ENCODE measurements at regions not wholly inside any gene's neighbourhood (a gene's known extent, or its start where the extent isn't known, plus 50 kb on each side); places are given as distances from the start of the nearest gene placed in this dataset.

DNA sequence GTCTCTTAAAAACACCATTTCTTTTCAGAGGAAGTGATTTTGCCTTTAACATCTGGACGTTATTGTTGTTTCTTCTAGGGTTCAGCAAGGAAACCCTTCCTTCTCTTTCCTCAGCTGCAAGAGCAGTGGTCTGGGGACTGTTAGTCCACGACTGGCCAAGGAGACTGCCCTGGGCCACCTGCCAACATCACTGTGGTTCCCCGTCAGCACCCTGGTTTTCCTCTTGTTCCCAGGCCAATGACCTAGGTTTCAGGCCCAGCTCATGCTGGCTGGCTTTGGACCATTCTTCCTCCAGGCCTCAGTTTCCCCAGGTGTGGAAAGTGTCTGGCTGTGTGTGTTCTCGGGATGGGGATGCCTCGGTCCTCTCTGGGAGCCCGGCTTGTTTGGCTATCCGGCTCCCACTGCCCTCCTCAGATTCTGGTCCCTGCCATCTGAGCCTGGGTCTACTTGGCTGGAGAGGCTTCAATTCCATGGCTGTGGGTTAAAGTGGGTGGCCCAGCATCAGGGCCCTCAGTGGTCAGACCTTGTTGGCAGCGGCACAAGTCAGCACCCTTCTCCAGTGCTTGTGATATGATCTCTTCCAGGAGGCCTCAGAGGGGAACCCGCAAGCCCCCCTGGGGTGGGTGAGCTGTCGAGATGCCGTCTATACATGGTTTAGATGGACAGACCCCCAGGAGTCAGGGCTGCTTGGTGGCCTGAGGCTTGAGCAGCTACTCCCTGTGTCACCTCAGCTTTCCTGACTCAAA, 234.3 kb upstream of the HS6ST1 start:
- DNase-seq = no peak
- H3K4me1 ChIP-seq (ENCODE audit: control insufficient read depth in 1 of 2, insufficient read depth in 2 of 2, low read depth in 1 of 2, low read length in 1 of 2) = peaks cover 0 to 15% of the 10 kb centered on the region in 2 experiments; a peak in 1 of 4 replicates
- H2AFZ ChIP-seq (ENCODE audit: low read depth) = no peak overlapping the region
- ChIA-PET CTCF (interaction anchor here (1.2 kb wide), 1 partner anchor 183 kb away, joined by 3 read pairs; no protein-coding TSS in a partner anchor), POLR2A (no interaction called here)
- 49% methylated on average over 7 of the region's 11 CpGs for WGBS (ENCODE audit: low lambda C conversion rate)
- no peaks in the 10 kb centered on the region for H3K36me3 ChIP-seq (replicated peaks in 1 of 2; ENCODE audit: control insufficient read depth in 1 of 2, insufficient read depth in 2 of 2, low read length in 1 of 2)
- no peak overlapping the region for H3K27ac ChIP-seq (ENCODE audit: low read depth in 2 of 2, low read length in 1 of 2)
- H3K27me3 ChIP-seq (ENCODE audit: insufficient read depth) = no peaks in the 10 kb centered on the region
- H3K9ac ChIP-seq = no peak overlapping the region
- no peaks in the 10 kb centered on the region for H4K20me1 ChIP-seq (ENCODE audit: insufficient read depth)
- H3K9me3 ChIP-seq = no peaks in the 10 kb centered on the region
- H3K9me2 ChIP-seq = no peaks in the 10 kb centered on the region
- TF ChIP-seq NRF1 (IDR thresholded peaks at IDR 0.05; ENCODE audit: low read depth, low read length) (no peak), RFX5 (IDR thresholded peaks at IDR 0.05; ENCODE audit: low read length) (no peak), MXI1 (IDR thresholded peaks at IDR 0.05; ENCODE audit: low read depth, low read length) (no peak)
- H3K79me2 ChIP-seq (ENCODE audit: insufficient read depth) = no peaks in the 10 kb centered on the region
- H3K4me3 ChIP-seq (ENCODE audit: low read depth in 2 of 2, low read length in 1 of 2) = no peak overlapping the region
- no peak overlapping the region for H3K4me2 ChIP-seq
- H3F3A ChIP-seq (replicated peaks; ENCODE audit: insufficient read depth) = no peaks in the 10 kb centered on the region

DNA sequence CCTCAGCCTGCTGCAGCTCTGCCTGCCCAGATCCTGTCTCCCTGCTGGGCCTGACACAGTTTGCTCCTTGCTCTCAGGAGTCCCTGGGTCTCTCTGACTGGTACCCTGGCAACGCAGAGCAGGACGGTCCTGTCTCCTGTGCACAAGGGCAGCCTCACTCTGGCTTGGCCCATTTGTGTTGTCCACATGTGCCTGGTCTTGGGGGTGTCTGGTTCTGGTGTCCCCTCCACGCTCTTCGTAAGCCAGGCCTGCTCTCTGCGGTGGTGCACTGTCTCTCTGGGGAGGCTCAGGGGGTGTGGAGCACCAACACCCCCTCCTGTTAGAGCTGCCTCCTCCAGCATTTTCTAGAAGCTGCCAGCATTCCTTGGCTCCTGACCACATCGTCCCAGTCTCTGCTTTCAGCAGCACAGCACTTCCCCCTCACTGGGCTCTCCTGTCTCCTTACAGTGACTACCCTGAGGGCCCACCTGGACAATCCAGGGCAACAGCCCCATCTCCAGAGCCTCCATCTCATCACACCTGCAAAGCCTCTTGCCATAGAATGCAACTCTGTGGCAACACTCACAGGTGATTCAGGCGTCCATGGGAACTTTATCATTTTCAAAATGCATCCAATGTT, 235.6 kb upstream of the HS6ST1 start:
- no peak overlapping the region for H3K4me3 ChIP-seq (ENCODE audit: low read depth in 2 of 2, low read length in 1 of 2)
- ChIA-PET POLR2A (no interaction called here), CTCF (no interaction called here)
- no peaks in the 10 kb centered on the region for H3K9me3 ChIP-seq
- peaks cover 0 to 10% of the 10 kb centered on the region in 2 experiments; a peak in 1 of 4 replicates for H3K4me1 ChIP-seq (ENCODE audit: control insufficient read depth in 1 of 2, insufficient read depth in 2 of 2, low read depth in 1 of 2, low read length in 1 of 2)
- H3K4me2 ChIP-seq = no peak overlapping the region
- no peaks in the 10 kb centered on the region for H3K27me3 ChIP-seq (ENCODE audit: insufficient read depth)
- no peaks in the 10 kb centered on the region for H3K9me2 ChIP-seq
- no peak overlapping the region for H3K27ac ChIP-seq (ENCODE audit: low read depth in 2 of 2, low read length in 1 of 2)
- no peak overlapping the region for H3K9ac ChIP-seq
- H3K36me3 ChIP-seq (replicated peaks in 1 of 2; ENCODE audit: control insufficient read depth in 1 of 2, insufficient read depth in 2 of 2, low read length in 1 of 2) = no peaks in the 10 kb centered on the region
- no peaks in the 10 kb centered on the region for H3K79me2 ChIP-seq (ENCODE audit: insufficient read depth)
- H2AFZ ChIP-seq (ENCODE audit: low read depth) = no peak overlapping the region
- WGBS (ENCODE audit: low lambda C conversion rate) = 51% methylated on average over 5 of the region's 7 CpGs
- no peaks in the 10 kb centered on the region for H3F3A ChIP-seq (replicated peaks; ENCODE audit: insufficient read depth)
- no peak for DNase-seq
- H4K20me1 ChIP-seq (ENCODE audit: insufficient read depth) = no peaks in the 10 kb centered on the region
- TF ChIP-seq MEF2A (IDR thresholded peaks at IDR 0.05; ENCODE audit: borderline replicate concordance, low read depth) (no peak), SMC3 (IDR thresholded peaks at IDR 0.05; ENCODE audit: low read depth, low read length) (no peak), RAD21 (IDR thresholded peaks at IDR 0.05; ENCODE audit: low read length) (no peak), TAF1 (IDR thresholded peaks at IDR 0.05; ENCODE audit: borderline replicate concordance, low read depth, low read length) (no peak), ELF1 (IDR thresholded peaks at IDR 0.05) (no peak), MXI1 (IDR thresholded peaks at IDR 0.05; ENCODE audit: low read depth, low read length) (no peak), RCOR1 (IDR thresholded peaks at IDR 0.05; ENCODE audit: low read length) (no peak), EZH2phosphoT487 (IDR thresholded peaks at IDR 0.05; ENCODE audit: borderline replicate concordance, low read depth) (no peak), NRF1 (IDR thresholded peaks at IDR 0.05; ENCODE audit: low read depth, low read length) (no peak), GABPA (IDR thresholded peaks at IDR 0.05; ENCODE audit: low read depth) (no peak)
- TF ChIP-seq, protein P1, sequence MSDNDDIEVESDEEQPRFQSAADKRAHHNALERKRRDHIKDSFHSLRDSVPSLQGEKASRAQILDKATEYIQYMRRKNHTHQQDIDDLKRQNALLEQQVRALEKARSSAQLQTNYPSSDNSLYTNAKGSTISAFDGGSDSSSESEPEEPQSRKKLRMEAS (IDR thresholded peaks at IDR 0.05; ENCODE audit: low read depth) = no peak
- TF ChIP-seq, protein P2, sequence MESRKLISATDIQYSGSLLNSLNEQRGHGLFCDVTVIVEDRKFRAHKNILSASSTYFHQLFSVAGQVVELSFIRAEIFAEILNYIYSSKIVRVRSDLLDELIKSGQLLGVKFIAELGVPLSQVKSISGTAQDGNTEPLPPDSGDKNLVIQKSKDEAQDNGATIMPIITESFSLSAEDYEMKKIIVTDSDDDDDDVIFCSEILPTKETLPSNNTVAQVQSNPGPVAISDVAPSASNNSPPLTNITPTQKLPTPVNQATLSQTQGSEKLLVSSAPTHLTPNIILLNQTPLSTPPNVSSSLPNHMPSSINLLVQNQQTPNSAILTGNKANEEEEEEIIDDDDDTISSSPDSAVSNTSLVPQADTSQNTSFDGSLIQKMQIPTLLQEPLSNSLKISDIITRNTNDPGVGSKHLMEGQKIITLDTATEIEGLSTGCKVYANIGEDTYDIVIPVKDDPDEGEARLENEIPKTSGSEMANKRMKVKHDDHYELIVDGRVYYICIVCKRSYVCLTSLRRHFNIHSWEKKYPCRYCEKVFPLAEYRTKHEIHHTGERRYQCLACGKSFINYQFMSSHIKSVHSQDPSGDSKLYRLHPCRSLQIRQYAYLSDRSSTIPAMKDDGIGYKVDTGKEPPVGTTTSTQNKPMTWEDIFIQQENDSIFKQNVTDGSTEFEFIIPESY (IDR thresholded peaks at IDR 0.05; ENCODE audit: borderline replicate concordance, low read depth) = no peak
- TF ChIP-seq, protein P3, sequence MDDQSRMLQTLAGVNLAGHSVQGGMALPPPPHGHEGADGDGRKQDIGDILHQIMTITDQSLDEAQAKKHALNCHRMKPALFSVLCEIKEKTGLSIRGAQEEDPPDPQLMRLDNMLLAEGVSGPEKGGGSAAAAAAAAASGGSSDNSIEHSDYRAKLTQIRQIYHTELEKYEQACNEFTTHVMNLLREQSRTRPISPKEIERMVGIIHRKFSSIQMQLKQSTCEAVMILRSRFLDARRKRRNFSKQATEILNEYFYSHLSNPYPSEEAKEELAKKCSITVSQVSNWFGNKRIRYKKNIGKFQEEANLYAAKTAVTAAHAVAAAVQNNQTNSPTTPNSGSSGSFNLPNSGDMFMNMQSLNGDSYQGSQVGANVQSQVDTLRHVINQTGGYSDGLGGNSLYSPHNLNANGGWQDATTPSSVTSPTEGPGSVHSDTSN (IDR thresholded peaks at IDR 0.05) = no peak
- TF ChIP-seq, protein P4, sequence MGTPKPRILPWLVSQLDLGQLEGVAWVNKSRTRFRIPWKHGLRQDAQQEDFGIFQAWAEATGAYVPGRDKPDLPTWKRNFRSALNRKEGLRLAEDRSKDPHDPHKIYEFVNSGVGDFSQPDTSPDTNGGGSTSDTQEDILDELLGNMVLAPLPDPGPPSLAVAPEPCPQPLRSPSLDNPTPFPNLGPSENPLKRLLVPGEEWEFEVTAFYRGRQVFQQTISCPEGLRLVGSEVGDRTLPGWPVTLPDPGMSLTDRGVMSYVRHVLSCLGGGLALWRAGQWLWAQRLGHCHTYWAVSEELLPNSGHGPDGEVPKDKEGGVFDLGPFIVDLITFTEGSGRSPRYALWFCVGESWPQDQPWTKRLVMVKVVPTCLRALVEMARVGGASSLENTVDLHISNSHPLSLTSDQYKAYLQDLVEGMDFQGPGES (IDR thresholded peaks at IDR 0.05; ENCODE audit: low read depth, low read length) = no peak
- TF ChIP-seq, protein P5, sequence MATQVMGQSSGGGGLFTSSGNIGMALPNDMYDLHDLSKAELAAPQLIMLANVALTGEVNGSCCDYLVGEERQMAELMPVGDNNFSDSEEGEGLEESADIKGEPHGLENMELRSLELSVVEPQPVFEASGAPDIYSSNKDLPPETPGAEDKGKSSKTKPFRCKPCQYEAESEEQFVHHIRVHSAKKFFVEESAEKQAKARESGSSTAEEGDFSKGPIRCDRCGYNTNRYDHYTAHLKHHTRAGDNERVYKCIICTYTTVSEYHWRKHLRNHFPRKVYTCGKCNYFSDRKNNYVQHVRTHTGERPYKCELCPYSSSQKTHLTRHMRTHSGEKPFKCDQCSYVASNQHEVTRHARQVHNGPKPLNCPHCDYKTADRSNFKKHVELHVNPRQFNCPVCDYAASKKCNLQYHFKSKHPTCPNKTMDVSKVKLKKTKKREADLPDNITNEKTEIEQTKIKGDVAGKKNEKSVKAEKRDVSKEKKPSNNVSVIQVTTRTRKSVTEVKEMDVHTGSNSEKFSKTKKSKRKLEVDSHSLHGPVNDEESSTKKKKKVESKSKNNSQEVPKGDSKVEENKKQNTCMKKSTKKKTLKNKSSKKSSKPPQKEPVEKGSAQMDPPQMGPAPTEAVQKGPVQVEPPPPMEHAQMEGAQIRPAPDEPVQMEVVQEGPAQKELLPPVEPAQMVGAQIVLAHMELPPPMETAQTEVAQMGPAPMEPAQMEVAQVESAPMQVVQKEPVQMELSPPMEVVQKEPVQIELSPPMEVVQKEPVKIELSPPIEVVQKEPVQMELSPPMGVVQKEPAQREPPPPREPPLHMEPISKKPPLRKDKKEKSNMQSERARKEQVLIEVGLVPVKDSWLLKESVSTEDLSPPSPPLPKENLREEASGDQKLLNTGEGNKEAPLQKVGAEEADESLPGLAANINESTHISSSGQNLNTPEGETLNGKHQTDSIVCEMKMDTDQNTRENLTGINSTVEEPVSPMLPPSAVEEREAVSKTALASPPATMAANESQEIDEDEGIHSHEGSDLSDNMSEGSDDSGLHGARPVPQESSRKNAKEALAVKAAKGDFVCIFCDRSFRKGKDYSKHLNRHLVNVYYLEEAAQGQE (IDR thresholded peaks at IDR 0.05; ENCODE audit: low read depth, low read length) = no peak

Data from SK-N-SH (cell line).